AG10803 (cell line): ENCODE measurements at regions not wholly inside any gene's neighbourhood (a gene's known extent, or its start where the extent isn't known, plus 50 kb on each side); places are given as distances from the start of the nearest gene placed in this dataset.

Source experiments
- DNase-seq: peaks from one replicate; pipeline ENCODE4 v3.0.0; 2010; ENCODE audit warnings: low read depth
- H3K4me3 ChIP-seq: 2 replicates; pipeline ENCODE4 v1.5.1; 2011; ENCODE audit warnings: mild to moderate bottlenecking, low read length, control low read depth
- TF ChIP-seq, protein P1 (sequence below): conservative IDR thresholded peaks from 2 replicates; pipeline ENCODE4 v1.5.1; 2011; ENCODE audit warnings: mild to moderate bottlenecking, low read length, control low read depth, inconsistent platforms

GRCh38 chr18:34611904-34612303, 98.2 kb upstream of the DTNA start:
- H3K4me3 ChIP-seq, result no peak overlapping the region
- DNase-seq, result no peak
- TF ChIP-seq, protein P1, sequence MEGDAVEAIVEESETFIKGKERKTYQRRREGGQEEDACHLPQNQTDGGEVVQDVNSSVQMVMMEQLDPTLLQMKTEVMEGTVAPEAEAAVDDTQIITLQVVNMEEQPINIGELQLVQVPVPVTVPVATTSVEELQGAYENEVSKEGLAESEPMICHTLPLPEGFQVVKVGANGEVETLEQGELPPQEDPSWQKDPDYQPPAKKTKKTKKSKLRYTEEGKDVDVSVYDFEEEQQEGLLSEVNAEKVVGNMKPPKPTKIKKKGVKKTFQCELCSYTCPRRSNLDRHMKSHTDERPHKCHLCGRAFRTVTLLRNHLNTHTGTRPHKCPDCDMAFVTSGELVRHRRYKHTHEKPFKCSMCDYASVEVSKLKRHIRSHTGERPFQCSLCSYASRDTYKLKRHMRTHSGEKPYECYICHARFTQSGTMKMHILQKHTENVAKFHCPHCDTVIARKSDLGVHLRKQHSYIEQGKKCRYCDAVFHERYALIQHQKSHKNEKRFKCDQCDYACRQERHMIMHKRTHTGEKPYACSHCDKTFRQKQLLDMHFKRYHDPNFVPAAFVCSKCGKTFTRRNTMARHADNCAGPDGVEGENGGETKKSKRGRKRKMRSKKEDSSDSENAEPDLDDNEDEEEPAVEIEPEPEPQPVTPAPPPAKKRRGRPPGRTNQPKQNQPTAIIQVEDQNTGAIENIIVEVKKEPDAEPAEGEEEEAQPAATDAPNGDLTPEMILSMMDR, result no peak

GRCh38 chr18:34620258-34620861, 89.7 kb upstream of the DTNA start:
- TF ChIP-seq, protein P1, result no peak
- DNase-seq, result no peak
- H3K4me3 ChIP-seq, result no peak overlapping the region

DNA sequence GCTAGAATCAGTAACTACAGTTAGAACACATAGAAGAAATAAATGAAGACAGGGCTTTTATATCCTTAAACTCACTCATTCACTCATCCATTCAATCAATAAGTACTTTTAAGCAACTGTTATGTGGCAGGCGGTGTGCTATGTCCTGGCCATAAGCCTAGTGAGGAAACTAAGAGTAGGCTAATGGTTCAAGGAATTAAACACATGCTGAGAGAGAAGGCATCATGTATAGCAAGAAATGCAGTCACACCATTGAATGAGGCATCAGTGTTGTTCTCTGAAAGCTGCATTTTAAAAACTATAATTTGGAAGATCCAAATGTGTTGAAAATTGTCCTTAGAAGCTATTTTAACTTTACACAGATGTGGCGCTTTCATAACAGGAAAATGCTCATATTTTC, 86.5 kb upstream of the DTNA start:
- no peak for DNase-seq
- no peak overlapping the region for H3K4me3 ChIP-seq
- TF ChIP-seq, protein P1, result no peak

DNA sequence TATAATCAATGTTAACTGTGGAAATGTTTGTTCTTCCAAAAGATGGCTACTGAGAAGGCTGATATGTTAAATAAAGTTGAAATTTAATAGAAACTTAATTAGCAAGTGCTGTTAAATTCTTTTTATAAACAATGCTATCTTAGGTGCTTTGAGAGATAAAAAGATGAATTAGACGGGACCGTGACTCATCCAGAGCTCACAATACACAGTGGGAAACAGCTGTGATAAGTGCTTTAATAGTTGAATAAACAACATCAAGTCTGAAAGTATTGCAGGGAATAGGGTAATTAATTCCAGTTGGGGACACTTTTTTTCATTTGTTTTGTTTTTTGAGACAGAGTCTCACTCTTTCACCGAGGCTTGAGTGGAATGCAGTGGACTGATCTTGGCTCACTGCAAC, 85.5 kb upstream of the DTNA start:
- TF ChIP-seq, protein P1, result no peak
- DNase-seq, result no peak

GRCh38 chr18:34626404-34627136, 83.5 kb upstream of the DTNA start:
- no peak overlapping the region for H3K4me3 ChIP-seq
- DNase-seq, result no peak
- TF ChIP-seq, protein P1, result no peak

More for the DNA sequence above, 85.5 kb upstream of the DTNA start:
- H3K4me3 ChIP-seq, result no peak overlapping the region

DNA sequence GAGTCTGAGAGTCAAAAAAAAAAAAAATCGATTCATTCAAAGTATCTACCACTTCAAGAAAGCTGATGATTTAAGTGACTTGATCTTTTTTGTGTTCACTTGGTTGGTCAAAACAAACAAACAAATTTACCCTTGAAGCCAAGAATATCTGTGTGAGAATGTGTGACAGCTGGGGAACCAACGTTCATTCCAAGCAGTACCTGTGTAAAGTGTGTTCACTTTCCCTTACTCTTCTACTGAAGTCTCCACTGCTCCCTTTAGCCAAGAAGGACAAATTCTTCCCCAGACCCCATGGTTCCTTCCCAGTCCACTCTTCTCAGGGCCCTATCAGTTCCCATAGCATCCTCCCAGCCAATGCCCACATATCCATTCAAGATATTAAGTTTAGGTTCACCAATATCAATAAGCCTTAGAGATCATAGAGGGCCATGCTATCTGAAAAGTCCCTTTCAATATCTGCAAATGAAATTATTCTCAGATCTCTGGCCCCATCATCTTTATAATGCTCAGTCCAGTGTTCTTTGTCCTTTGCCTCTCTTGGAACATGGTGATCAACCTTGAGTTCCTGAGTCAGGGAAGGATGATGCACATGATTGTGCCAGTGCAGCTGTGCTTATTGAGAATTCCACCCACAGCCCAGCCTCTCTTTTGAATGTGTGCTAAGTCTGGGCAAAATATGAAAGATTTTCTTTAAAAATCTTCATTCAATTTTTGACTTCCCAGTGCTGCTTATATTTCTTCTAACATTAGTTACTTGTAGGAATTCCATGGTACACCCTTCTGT, 82.8 kb upstream of the DTNA start:
- no peak for DNase-seq
- H3K4me3 ChIP-seq, result no peak overlapping the region
- TF ChIP-seq, protein P1, result no peak
